K562 (cell line): ENCODE measurements at regions not wholly inside any gene's neighbourhood (a gene's known extent, or its start where the extent isn't known, plus 50 kb on each side); places are given as distances from the start of the nearest gene placed in this dataset.

ENCODE experiments used
- ATAC-seq: fragments of 200-7000 bp; cut with Tn5 transposase; 3 replicates; pipeline ENCODE4 v1.9.1; 2020; ENCODE audit warnings: moderate library complexity
- BruUV-seq: library from RNA; stranded (reverse); fragments of 400-500 nt; replicated peaks from 2 replicates; lab custom pipeline; 2021; lab: Mats Ljungman, UMichigan
- CTCF ChIA-PET: fragments of 300-600 bp; formaldehyde crosslinking; extraction: SDS; loops from one replicate; lab custom pipeline; 2021; ENCODE audit warnings: low intra/inter-chr PET ratio; lab: Yijun Ruan, JAX
- POLR2A ChIA-PET: fragments of 300-600, 350-650 bp; sonication (Branson Sonifier 250); formaldehyde crosslinking; extraction: SDS; loops from one replicate; lab custom pipeline; 2021; ENCODE audit warnings: antibody characterized with exemption, inconsistent platforms; lab: Yijun Ruan, JAX
- DNase-seq, 4 experiments: peaks; one replicate each; pipeline versions ENCODE4 v3.0.0 to v3.0.0-alpha.2; 2011 to 2018; ENCODE audit warnings: low spot score in 3 of 4, mixed read lengths in 3 of 4; ENCODE audit errors: extremely low read depth in 1 of 4
- FAIRE-seq: peaks from 2 replicates; lab custom pipeline; 2011; peaks lifted over from hg19 to GRCh38; lab: Jason Lieb, UNC
- H2AFZ ChIP-seq: 2 replicates; pipeline ENCODE4 v1.6.0; 2011; ENCODE audit warnings: low read depth, low read length, control low read depth, inconsistent platforms
- H3K27ac ChIP-seq: fragments of 200-600 bp; 3 replicates; pipeline ENCODE4 v1.8.0; 2011; ENCODE audit warnings: low read depth, mild to moderate bottlenecking, control low read depth, inconsistent platforms, low read length, moderate library complexity, mixed read lengths; ENCODE audit errors: extremely low read depth
- H3K27me3 ChIP-seq, 2 experiments: fragments of 300-600 bp in 1 of 2; 2 replicates in 1 of 2; 3 replicates in 1 of 2; pipeline versions ENCODE4 v1.6.0 to v1.8.0; 2011; ENCODE audit warnings: inconsistent platforms in 2 of 2, low read length in 2 of 2, mild to moderate bottlenecking in 1 of 2, mixed read lengths in 1 of 2, moderate library complexity in 1 of 2; ENCODE audit not compliant: control insufficient read depth in 2 of 2, insufficient read depth in 2 of 2
- H3K36me3 ChIP-seq: fragments of 300-600 bp; 3 replicates; pipeline ENCODE4 v1.8.0; 2011; ENCODE audit warnings: mild to moderate bottlenecking, low read length, inconsistent platforms; ENCODE audit not compliant: control insufficient read depth, insufficient read depth
- H3K4me1 ChIP-seq, 2 experiments: fragments of 200-600 bp in 1 of 2; replicated peaks in 1 of 2; 2 replicates in 1 of 2; 3 replicates in 1 of 2; pipeline versions ENCODE4 v1.5.1 to v1.8.0; 2011; ENCODE audit warnings: inconsistent platforms in 2 of 2, low read length in 2 of 2, mild to moderate bottlenecking in 1 of 2, mixed read lengths in 1 of 2, moderate library complexity in 1 of 2; ENCODE audit not compliant: control insufficient read depth in 2 of 2, insufficient read depth in 2 of 2
- H3K4me2 ChIP-seq: 2 replicates; pipeline ENCODE4 v1.6.1; 2011; ENCODE audit warnings: low read length, control low read depth, inconsistent platforms, mixed read lengths; ENCODE audit not compliant: insufficient read depth
- H3K4me3 ChIP-seq: fragments of 200-600 bp; sonication (generic), shearing (Covaris generic); 2 replicates; pipeline ENCODE4 v1.5.1; 2016; ENCODE audit warnings: control low read depth, inconsistent platforms
- H3K79me2 ChIP-seq: fragments of 200-600 bp; 3 replicates; pipeline ENCODE4 v1.8.0; 2011; ENCODE audit warnings: low read length, inconsistent platforms; ENCODE audit not compliant: control insufficient read depth, insufficient read depth
- H3K9ac ChIP-seq, 2 experiments: 2 replicates each; pipeline versions ENCODE4 v1.6.0 to v1.6.1; 2011; ENCODE audit warnings: low read depth in 2 of 2, low read length in 2 of 2, control low read depth in 1 of 2, inconsistent platforms in 1 of 2, mild to moderate bottlenecking in 1 of 2, mixed read lengths in 1 of 2; ENCODE audit not compliant: insufficient read depth in 1 of 2
- H3K9me1 ChIP-seq: one replicate; pipeline ENCODE4 v1.6.0; 2011; ENCODE audit warnings: inconsistent platforms, mild to moderate bottlenecking, low read length, moderate library complexity; ENCODE audit not compliant: control insufficient read depth, insufficient read depth
- H3K9me3 ChIP-seq: replicated peaks from 2 replicates; pipeline ENCODE4 v1.5.1; 2011; ENCODE audit warnings: low read depth, low read length, inconsistent platforms; ENCODE audit not compliant: control insufficient read depth, insufficient read depth
- H4K20me1 ChIP-seq: replicated peaks from 2 replicates; pipeline ENCODE4 v1.6.1; 2011; ENCODE audit warnings: low read length, inconsistent platforms, mixed read lengths; ENCODE audit not compliant: control insufficient read depth, insufficient read depth
- CBFB ChIP-seq: sonication (generic); formaldehyde crosslinking; IDR thresholded peaks from 2 replicates; pipeline ENCODE4 v1.4.0; 2020; ENCODE audit warnings: mild to moderate bottlenecking, missing genetic modification reagents
- DDX20 ChIP-seq: fragments of 450-650 bp; IDR thresholded peaks from 2 replicates; pipeline ENCODE4 v1.6.1; 2016; ENCODE audit warnings: missing genetic modification characterization, low read depth, mild to moderate bottlenecking, missing compliant biosample characterization, moderate library complexity
- DPF2 ChIP-seq: fragments of 450-650 bp; IDR thresholded peaks from 2 replicates; pipeline ENCODE4 v1.6.1; 2016
- ELF1 ChIP-seq: fragments of 200-800 bp; sonication (Bioruptor generic); IDR thresholded peaks from 2 replicates; pipeline ENCODE4 v1.6.1; 2016; ENCODE audit warnings: missing genetic modification characterization, missing compliant biosample characterization
- GTF2A2 ChIP-seq: IDR thresholded peaks from 2 replicates; pipeline ENCODE4 v1.6.1; 2016; ENCODE audit warnings: mild to moderate bottlenecking, missing genetic modification characterization, missing compliant biosample characterization
- HINFP ChIP-seq: fragments of 450-650 bp; conservative IDR thresholded peaks from 2 replicates; pipeline ENCODE4 v1.6.1; 2016; ENCODE audit warnings: missing genetic modification characterization, low read depth, mild to moderate bottlenecking, control low read depth, missing compliant biosample characterization
- MEF2D ChIP-seq: conservative IDR thresholded peaks from 2 replicates; pipeline ENCODE4 v1.6.1; 2016; ENCODE audit warnings: low read depth, missing genetic modification characterization, missing compliant biosample characterization
- NR0B1 ChIP-seq: fragments of 450-650 bp; IDR thresholded peaks from one replicate; pipeline ENCODE4 v1.6.1; 2018; ENCODE audit warnings: mild to moderate bottlenecking, moderate library complexity; ENCODE audit not compliant: partially characterized antibody
- PKNOX1 ChIP-seq: fragments of 450-650 bp; IDR thresholded peaks from 2 replicates; pipeline ENCODE4 v1.6.1; 2016
- SOX6 ChIP-seq: fragments of 450-650 bp; IDR thresholded peaks from 2 replicates; pipeline ENCODE4 v1.6.1; 2014; ENCODE audit warnings: mild to moderate bottlenecking
- STAT5B ChIP-seq: fragments of 250-450 bp; sonication (Bioruptor Pico); IDR thresholded peaks from 2 replicates; pipeline ENCODE4 v1.8.0; 2021; ENCODE audit warnings: mild to moderate bottlenecking, inconsistent platforms
- TRIM24 ChIP-seq, 2 experiments: fragments of 450-650 bp; IDR thresholded peaks; 2 replicates each; pipeline ENCODE4 v1.6.1; 2016
- in situ Hi-C: fragments of 300-500 bp; cut with MboI; formaldehyde crosslinking; loops from 4 replicates; pipeline ENCODE4 v1.15.0; 2018; ENCODE audit warnings: inconsistent platforms, mixed read lengths
- intact Hi-C: fragments of 100-400 bp; cut with micrococcal nuclease; formaldehyde crosslinking; loops from 2 replicates; pipeline ENCODE4 v1.14.2; 2022
- TF ChIP-seq, protein P1 (sequence below): fragments of 250-450 bp; sonication (Bioruptor Pico); IDR thresholded peaks from 2 replicates; pipeline ENCODE4 v1.4.0; 2020; ENCODE audit warnings: mild to moderate bottlenecking
- TF ChIP-seq, protein P2 (sequence below): fragments of 450-650 bp; IDR thresholded peaks from 2 replicates; pipeline ENCODE4 v1.6.1; 2014; ENCODE audit warnings: low read depth, mild to moderate bottlenecking, moderate library complexity, borderline replicate concordance
- TF ChIP-seq, protein P3 (sequence below): fragments of 250-450 bp; sonication (Bioruptor Pico); IDR thresholded peaks from 2 replicates; pipeline ENCODE4 v1.5.0; 2022; ENCODE audit warnings: mild to moderate bottlenecking

- DNase-seq: no peak
- Histone ChIP-seq H3K9ac (no peak overlapping the region), H3K79me2 (no peaks in the 10 kb centered on the region), H3K9me3 (no peaks in the 10 kb centered on the region), H3K27ac (no peak overlapping the region), H3K4me2 (no peak overlapping the region), H3K27me3 (no peaks in the 10 kb centered on the region), H4K20me1 (no peaks in the 10 kb centered on the region), H3K4me3 (no peak overlapping the region), H2AFZ (no peak overlapping the region), H3K36me3 (no peaks in the 10 kb centered on the region), H3K4me1 (no peaks in the 10 kb centered on the region), H3K9me1 (no peaks in the 10 kb centered on the region)
- in situ Hi-C loops: no loop called here
- intact Hi-C loops: no loop called here
- ChIA-PET POLR2A (no interaction called here), CTCF (no interaction called here)
- FAIRE-seq: no peak
- no peak for ATAC-seq
- BruUV-seq: no TSS peak
- TF ChIP-seq ELF1 (no peak), NR0B1 (no peak), MEF2D (tag) (no peak), DPF2 (no peak), STAT5B (CRISPR knock-in tag) (no peak), SOX6 (no peak), GTF2A2 (tag) (no peak), TRIM24 (IDR thresholded peaks at IDR 0.05) (no peak), DDX20 (tag) (no peak), PKNOX1 (no peak), CBFB (no peak), HINFP (no peak)
- TF ChIP-seq, protein P1, sequence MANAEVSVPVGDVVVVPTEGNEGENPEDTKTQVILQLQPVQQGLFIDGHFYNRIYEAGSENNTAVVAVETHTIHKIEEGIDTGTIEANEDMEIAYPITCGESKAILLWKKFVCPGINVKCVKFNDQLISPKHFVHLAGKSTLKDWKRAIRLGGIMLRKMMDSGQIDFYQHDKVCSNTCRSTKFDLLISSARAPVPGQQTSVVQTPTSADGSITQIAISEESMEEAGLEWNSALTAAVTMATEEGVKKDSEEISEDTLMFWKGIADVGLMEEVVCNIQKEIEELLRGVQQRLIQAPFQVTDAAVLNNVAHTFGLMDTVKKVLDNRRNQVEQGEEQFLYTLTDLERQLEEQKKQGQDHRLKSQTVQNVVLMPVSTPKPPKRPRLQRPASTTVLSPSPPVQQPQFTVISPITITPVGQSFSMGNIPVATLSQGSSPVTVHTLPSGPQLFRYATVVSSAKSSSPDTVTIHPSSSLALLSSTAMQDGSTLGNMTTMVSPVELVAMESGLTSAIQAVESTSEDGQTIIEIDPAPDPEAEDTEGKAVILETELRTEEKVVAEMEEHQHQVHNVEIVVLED (CRISPR knock-in tag): no peak
- TF ChIP-seq, protein P2, sequence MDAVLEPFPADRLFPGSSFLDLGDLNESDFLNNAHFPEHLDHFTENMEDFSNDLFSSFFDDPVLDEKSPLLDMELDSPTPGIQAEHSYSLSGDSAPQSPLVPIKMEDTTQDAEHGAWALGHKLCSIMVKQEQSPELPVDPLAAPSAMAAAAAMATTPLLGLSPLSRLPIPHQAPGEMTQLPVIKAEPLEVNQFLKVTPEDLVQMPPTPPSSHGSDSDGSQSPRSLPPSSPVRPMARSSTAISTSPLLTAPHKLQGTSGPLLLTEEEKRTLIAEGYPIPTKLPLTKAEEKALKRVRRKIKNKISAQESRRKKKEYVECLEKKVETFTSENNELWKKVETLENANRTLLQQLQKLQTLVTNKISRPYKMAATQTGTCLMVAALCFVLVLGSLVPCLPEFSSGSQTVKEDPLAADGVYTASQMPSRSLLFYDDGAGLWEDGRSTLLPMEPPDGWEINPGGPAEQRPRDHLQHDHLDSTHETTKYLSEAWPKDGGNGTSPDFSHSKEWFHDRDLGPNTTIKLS: no peak
- TF ChIP-seq, protein P3, sequence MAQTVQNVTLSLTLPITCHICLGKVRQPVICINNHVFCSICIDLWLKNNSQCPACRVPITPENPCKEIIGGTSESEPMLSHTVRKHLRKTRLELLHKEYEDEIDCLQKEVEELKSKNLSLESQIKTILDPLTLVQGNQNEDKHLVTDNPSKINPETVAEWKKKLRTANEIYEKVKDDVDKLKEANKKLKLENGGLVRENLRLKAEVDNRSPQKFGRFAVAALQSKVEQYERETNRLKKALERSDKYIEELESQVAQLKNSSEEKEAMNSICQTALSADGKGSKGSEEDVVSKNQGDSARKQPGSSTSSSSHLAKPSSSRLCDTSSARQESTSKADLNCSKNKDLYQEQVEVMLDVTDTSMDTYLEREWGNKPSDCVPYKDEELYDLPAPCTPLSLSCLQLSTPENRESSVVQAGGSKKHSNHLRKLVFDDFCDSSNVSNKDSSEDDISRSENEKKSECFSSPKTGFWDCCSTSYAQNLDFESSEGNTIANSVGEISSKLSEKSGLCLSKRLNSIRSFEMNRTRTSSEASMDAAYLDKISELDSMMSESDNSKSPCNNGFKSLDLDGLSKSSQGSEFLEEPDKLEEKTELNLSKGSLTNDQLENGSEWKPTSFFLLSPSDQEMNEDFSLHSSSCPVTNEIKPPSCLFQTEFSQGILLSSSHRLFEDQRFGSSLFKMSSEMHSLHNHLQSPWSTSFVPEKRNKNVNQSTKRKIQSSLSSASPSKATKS (CRISPR knock-in tag): no peak
Measured at GRCh38 chr13:83498045-83498444, 384.2 kb downstream of the SLITRK1 start.
